Umbilical cord (tissue), 1 donor: ENCODE measurements at regions not wholly inside any gene's neighbourhood (a gene's known extent, or its start where the extent isn't known, plus 50 kb on each side); places are given as distances from the start of the nearest gene placed in this dataset.

Experiments
- DNase-seq: peaks from one replicate; pipeline ENCODE4 v3.0.0-alpha.2; 2015; ENCODE audit warnings: low spot score

DNA sequence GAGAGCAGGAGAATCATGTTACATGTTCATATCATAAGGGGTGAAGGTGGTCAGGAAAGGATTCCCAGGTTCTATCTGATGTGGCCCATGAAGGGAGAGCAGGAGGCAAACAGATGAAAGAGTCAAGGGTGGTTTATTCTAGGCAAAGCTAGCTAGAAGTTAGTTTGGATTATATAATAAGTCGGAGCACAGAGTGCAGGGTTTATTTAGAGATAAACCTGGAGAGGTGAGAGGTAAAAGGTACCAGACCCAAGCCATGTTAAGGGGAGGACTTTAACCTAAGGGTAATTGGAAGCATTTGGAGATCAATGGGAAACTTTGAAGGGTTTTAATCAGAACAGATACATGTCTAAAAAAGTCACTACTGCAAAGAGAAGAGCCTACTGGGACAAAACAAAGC lies 69.2 kb upstream of the LRATD1 start:
- no peak for DNase-seq

DNA sequence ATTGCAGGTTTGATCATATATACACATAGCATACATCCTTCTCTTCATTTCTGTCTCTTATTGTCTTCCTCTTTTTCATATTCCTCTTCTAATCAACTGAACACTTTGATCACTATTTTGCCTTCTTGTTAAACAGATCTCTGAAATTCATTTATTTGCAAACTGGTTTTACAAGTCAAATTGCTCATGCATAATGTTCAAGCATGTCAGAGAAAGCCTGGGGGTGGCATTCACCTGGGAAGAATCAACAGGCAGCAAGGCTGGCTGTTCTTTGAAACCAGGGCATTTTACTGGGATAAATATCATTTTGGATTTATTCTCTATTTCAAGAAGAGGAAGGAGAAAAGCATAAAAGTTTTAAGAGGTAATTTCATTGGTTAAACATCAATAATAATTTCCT lies 66.9 kb upstream of the LRATD1 start:
- DNase-seq, result peak; percentile 28

DNA sequence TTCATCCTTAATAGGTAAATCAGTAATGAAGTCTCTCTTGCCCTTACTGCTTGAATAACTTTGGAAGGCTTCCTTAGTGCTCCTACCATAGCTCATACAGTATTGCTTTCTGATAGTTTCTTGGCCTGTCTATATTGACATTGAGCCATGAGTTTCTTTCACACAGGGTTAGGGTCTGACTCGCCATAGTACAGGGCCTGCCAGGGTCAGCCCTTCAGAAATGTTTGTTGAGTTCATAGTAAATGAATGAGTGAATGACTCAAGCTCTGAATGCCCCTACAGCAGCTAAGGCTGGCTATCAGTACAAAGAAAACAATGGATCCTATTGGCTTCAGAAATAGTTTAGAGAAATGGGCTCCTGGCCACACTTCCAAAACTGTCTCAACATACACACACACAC lies 65.0 kb upstream of the LRATD1 start:
- DNase-seq, result no peak

DNA sequence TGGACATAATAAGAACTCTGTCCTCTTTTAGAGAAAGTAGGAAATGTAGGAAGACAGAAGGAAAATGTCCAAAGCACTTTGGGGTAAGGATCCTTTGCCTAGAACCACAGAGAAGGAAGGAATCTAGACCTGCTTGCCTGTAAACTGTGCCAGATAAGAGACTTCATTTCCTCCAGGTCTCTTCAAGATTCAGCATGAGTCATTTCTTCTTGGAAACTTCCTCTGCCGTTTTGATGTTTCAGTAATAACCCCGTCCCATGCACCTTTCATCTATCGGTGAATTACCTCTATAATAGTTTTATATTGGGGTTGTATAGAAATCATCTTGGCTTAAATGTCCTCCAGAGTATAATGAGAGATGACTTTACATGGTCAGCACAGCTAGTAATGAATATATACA lies 63.2 kb upstream of the LRATD1 start:
- no peak for DNase-seq

DNA sequence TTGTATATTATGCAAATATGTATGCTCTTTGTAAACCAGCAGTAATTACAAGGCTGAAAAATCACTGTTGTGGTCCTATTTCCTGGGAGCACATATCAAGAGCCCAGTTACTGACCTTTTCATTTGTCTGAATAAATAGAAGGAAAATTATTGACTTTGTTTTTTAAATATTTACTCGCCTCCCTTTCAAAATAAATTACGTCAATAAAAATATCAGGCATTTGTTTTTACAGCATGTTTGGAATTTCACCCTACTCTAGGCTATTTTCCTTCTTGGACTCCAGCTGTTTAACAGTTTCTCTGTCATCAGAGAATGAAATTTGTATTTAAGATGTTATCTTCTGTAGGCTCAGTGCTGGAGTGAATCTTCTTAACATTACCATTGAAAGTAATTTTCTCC lies 59.9 kb upstream of the LRATD1 start:
- no peak for DNase-seq

DNA sequence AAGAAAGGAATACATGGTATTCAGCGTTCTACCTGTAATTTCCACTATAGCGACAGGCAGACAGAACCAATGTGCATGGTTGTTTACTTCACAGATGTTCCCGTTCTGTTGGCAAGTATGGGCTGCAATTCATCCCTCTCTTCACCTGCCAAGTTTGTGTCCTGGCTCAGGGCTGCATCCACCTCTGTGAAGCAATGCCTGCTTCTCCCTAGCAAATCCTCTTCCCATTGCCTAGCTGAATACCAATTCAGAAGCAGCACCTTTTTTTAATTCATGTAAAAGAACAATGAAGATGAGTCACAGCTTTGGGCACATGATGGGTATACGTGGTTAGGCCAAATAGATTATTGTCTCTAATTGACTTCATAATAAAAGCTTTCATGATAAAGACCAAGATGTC lies 54.7 kb upstream of the LRATD1 start:
- no peak for DNase-seq
